Esophagus muscularis mucosa (tissue), 4 donors: ENCODE measurements at regions not wholly inside any gene's neighbourhood (a gene's known extent, or its start where the extent isn't known, plus 50 kb on each side); places are given as distances from the start of the nearest gene placed in this dataset.
"Not testable (repeated sequence)": the region's sequence is repeated elsewhere in the genome, so short reads cannot be mapped to it uniquely, and the experiment has no call there.

Experiments used
- EP300 ChIP-seq: sonication (generic); formaldehyde crosslinking; IDR thresholded peaks from one replicate; pipeline ENCODE4 v1.6.1; 2017; ENCODE audit warnings: antibody characterized with exemption
- POLR2AphosphoS5 ChIP-seq, 2 donors: sonication (generic); formaldehyde crosslinking; IDR thresholded peaks; one replicate each; pipeline ENCODE4 v1.6.1; 2017; ENCODE audit warnings: antibody characterized with exemption in 2 of 2
- TF ChIP-seq, protein P1 (sequence below), 3 experiments: fragments of 200-600 bp in 2 of 3; fragments of 450-650 bp in 1 of 3; sonication (generic) in 2 of 3; IDR thresholded peaks; one replicate each; pipeline ENCODE4 v1.5.1; 2017 to 2019; ENCODE audit warnings: antibody characterized with exemption in 3 of 3, mild to moderate bottlenecking in 2 of 3, moderate library complexity in 1 of 3

DNA sequence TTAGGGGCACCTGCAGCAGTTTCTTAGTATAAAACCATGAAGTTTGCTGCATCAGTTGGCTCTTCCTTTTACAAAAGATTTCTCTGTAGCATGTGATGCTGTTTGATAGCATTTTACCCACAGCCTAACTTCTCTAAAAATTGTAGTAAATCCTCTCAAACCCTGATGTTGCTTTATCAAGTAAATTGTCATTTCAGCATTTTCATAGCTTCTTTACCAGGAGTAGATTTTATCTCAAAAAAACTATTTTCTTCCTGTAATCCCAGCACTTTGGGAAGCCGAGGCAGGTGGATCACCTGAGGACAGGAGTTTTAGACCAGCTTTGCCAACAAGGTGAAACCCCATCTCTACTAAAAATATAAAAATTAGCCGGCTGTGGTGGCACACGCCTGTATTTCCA, 144.5 kb upstream of the FOLH1 start:
- TF ChIP-seq, protein P1, sequence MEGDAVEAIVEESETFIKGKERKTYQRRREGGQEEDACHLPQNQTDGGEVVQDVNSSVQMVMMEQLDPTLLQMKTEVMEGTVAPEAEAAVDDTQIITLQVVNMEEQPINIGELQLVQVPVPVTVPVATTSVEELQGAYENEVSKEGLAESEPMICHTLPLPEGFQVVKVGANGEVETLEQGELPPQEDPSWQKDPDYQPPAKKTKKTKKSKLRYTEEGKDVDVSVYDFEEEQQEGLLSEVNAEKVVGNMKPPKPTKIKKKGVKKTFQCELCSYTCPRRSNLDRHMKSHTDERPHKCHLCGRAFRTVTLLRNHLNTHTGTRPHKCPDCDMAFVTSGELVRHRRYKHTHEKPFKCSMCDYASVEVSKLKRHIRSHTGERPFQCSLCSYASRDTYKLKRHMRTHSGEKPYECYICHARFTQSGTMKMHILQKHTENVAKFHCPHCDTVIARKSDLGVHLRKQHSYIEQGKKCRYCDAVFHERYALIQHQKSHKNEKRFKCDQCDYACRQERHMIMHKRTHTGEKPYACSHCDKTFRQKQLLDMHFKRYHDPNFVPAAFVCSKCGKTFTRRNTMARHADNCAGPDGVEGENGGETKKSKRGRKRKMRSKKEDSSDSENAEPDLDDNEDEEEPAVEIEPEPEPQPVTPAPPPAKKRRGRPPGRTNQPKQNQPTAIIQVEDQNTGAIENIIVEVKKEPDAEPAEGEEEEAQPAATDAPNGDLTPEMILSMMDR (IDR thresholded peaks at IDR 0.05), result not testable (repeated sequence)
- TF ChIP-seq POLR2AphosphoS5 (IDR thresholded peaks at IDR 0.05); EP300: not testable (repeated sequence)
